ENCODE measurements at regions not wholly inside any gene's neighbourhood (a gene's known extent, or its start where the extent isn't known, plus 50 kb on each side); places are given as distances from the start of the nearest gene placed in this dataset.
"Not testable (repeated sequence)": the region's sequence is repeated elsewhere in the genome, so short reads cannot be mapped to it uniquely, and the experiment has no call there.

GRCh38 chr21:33972539-33972938, 56.9 kb upstream of the ATP5PO start:
- no peak for DNase-seq (ENCODE audit: low spot score)

GRCh38 chr21:33971492-33972013, 55.9 kb upstream of the ATP5PO start:
- no peak for DNase-seq (ENCODE audit: low spot score)

GRCh38 chr21:33969581-33969980, 54.0 kb upstream of the ATP5PO start:
- no peak for DNase-seq (ENCODE audit: low spot score)

- DNase-seq (ENCODE audit: low spot score): no peak
Measured at GRCh38 chr21:33968995-33969348, 53.4 kb upstream of the ATP5PO start.

- no peak for DNase-seq (ENCODE audit: low spot score)
Measured at GRCh38 chr21:33968080-33968994, 52.7 kb upstream of the ATP5PO start.

- DNase-seq (ENCODE audit: low spot score): no peak
Measured at GRCh38 chr21:33967086-33967571, 51.5 kb upstream of the ATP5PO start.

GRCh38 chr21:33966324-33966949, 50.8 kb upstream of the ATP5PO start:
- no peak for DNase-seq (ENCODE audit: low spot score)

GRCh38 chr21:33965662-33966061, 50.1 kb upstream of the ATP5PO start:
- DNase-seq (ENCODE audit: low spot score): not testable (repeated sequence)

All from CD4-positive, alpha-beta T cell treated with Interleukin-2 at 100 ng/mL for 4 hours (primary cell).